ENCODE measurements at regions not wholly inside any gene's neighbourhood (a gene's known extent, or its start where the extent isn't known, plus 50 kb on each side); places are given as distances from the start of the nearest gene placed in this dataset.

GRCh38 chr3:76038949-76039348 is 253.6 kb upstream of the ZNF717 start:
- TF ChIP-seq EZH2phosphoT487 (IDR thresholded peaks at IDR 0.05; ENCODE audit: low read length), result no peak
- no peaks in the 10 kb centered on the region for H3F3A ChIP-seq (ENCODE audit: insufficient read depth, low read length)
- no peaks in the 10 kb centered on the region for H3K27me3 ChIP-seq (replicated peaks; ENCODE audit: insufficient read depth, low read length)
- H3K4me2 ChIP-seq (ENCODE audit: low read depth, low read length), result no peak overlapping the region
- no peak overlapping the region for H3K4me3 ChIP-seq (ENCODE audit: low read length)
- no peaks in the 10 kb centered on the region for H3K36me3 ChIP-seq (replicated peaks; ENCODE audit: insufficient read depth, low read length)
- H3K9ac ChIP-seq (ENCODE audit: low read length), result no peak overlapping the region
- no peaks in the 10 kb centered on the region for H3K79me2 ChIP-seq (ENCODE audit: low read length)
- H4K20me1 ChIP-seq (ENCODE audit: insufficient read depth, low read length), result no peaks in the 10 kb centered on the region
- DNase-seq, result no peak
- H3K4me1 ChIP-seq (ENCODE audit: low read length), result peaks cover 13% of the 10 kb centered on the region; the same call in 1 of the 2 replicates
- H2AFZ ChIP-seq (ENCODE audit: low read length), result no peak overlapping the region
- no peak overlapping the region for H3K27ac ChIP-seq (ENCODE audit: low read length)
- no peaks in the 10 kb centered on the region for H3K9me3 ChIP-seq (replicated peaks; ENCODE audit: insufficient read depth, low read length)
- no peaks in the 10 kb centered on the region for H3K9me2 ChIP-seq (replicated peaks; ENCODE audit: insufficient read depth, low read length)

GRCh38 chr3:76039431-76039830 is 254.1 kb upstream of the ZNF717 start:
- Histone ChIP-seq H3K79me2 (ENCODE audit: low read length) (no peaks in the 10 kb centered on the region), H3K4me1 (ENCODE audit: low read length) (peaks cover 13% of the 10 kb centered on the region; the same call in 1 of the 2 replicates), H3K36me3 (replicated peaks; ENCODE audit: insufficient read depth, low read length) (no peaks in the 10 kb centered on the region), H3K9me3 (replicated peaks; ENCODE audit: insufficient read depth, low read length) (no peaks in the 10 kb centered on the region), H3K4me2 (ENCODE audit: low read depth, low read length) (no peak overlapping the region), H3K27me3 (replicated peaks; ENCODE audit: insufficient read depth, low read length) (no peaks in the 10 kb centered on the region), H3K27ac (ENCODE audit: low read length) (no peak overlapping the region), H3K9me2 (replicated peaks; ENCODE audit: insufficient read depth, low read length) (no peaks in the 10 kb centered on the region), H2AFZ (ENCODE audit: low read length) (no peak overlapping the region), H3K4me3 (ENCODE audit: low read length) (no peak overlapping the region), H4K20me1 (ENCODE audit: insufficient read depth, low read length) (no peaks in the 10 kb centered on the region), H3K9ac (ENCODE audit: low read length) (no peak overlapping the region), H3F3A (ENCODE audit: insufficient read depth, low read length) (no peaks in the 10 kb centered on the region)
- TF ChIP-seq EZH2 (optimal IDR thresholded peaks at IDR 0.05; ENCODE audit: low read depth, low read length), result no peak
- TF ChIP-seq EZH2phosphoT487 (IDR thresholded peaks at IDR 0.05; ENCODE audit: low read length), result no peak
- no peak for DNase-seq

DNA sequence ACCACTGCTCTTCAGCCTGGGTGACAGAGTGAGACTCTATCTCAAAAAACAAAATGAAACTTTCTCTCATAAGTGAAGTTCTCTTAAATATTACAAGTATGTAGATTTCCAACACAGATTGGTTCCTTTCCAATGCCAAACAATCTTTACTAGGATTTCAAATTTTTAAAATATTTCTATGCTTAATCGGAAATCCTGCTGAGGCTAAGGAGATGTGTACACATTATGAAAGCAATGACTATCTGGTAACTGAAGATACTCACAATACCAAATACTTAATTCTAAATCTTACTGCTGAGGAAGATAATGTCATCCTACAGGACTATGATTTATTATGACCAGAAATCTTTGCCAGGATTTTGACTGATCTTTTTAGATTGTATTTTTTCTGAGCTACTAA is 255.6 kb upstream of the ZNF717 start:
- no peaks in the 10 kb centered on the region for H4K20me1 ChIP-seq (ENCODE audit: insufficient read depth, low read length)
- H3K9ac ChIP-seq (ENCODE audit: low read length), result no peak overlapping the region
- H3K4me1 ChIP-seq (ENCODE audit: low read length), result peaks cover 13% of the 10 kb centered on the region; the same call in 1 of the 2 replicates
- H3F3A ChIP-seq (ENCODE audit: insufficient read depth, low read length), result no peaks in the 10 kb centered on the region
- no peaks in the 10 kb centered on the region for H3K27me3 ChIP-seq (replicated peaks; ENCODE audit: insufficient read depth, low read length)
- no peaks in the 10 kb centered on the region for H3K79me2 ChIP-seq (ENCODE audit: low read length)
- no peak for DNase-seq
- no peak overlapping the region for H3K4me3 ChIP-seq (ENCODE audit: low read length)
- no peak overlapping the region for H3K27ac ChIP-seq (ENCODE audit: low read length)
- no peaks in the 10 kb centered on the region for H3K9me2 ChIP-seq (replicated peaks; ENCODE audit: insufficient read depth, low read length)
- no peaks in the 10 kb centered on the region for H3K36me3 ChIP-seq (replicated peaks; ENCODE audit: insufficient read depth, low read length)
- H2AFZ ChIP-seq (ENCODE audit: low read length), result no peak overlapping the region
- TF ChIP-seq, protein P1, sequence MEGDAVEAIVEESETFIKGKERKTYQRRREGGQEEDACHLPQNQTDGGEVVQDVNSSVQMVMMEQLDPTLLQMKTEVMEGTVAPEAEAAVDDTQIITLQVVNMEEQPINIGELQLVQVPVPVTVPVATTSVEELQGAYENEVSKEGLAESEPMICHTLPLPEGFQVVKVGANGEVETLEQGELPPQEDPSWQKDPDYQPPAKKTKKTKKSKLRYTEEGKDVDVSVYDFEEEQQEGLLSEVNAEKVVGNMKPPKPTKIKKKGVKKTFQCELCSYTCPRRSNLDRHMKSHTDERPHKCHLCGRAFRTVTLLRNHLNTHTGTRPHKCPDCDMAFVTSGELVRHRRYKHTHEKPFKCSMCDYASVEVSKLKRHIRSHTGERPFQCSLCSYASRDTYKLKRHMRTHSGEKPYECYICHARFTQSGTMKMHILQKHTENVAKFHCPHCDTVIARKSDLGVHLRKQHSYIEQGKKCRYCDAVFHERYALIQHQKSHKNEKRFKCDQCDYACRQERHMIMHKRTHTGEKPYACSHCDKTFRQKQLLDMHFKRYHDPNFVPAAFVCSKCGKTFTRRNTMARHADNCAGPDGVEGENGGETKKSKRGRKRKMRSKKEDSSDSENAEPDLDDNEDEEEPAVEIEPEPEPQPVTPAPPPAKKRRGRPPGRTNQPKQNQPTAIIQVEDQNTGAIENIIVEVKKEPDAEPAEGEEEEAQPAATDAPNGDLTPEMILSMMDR (IDR thresholded peaks at IDR 0.05; ENCODE audit: low read length), result no peak
- no peak for TF ChIP-seq EZH2 (optimal IDR thresholded peaks at IDR 0.05; ENCODE audit: low read depth, low read length)
- no peak for TF ChIP-seq EZH2phosphoT487 (IDR thresholded peaks at IDR 0.05; ENCODE audit: low read length)
- H3K4me2 ChIP-seq (ENCODE audit: low read depth, low read length), result no peak overlapping the region
- H3K9me3 ChIP-seq (replicated peaks; ENCODE audit: insufficient read depth, low read length), result no peaks in the 10 kb centered on the region

GRCh38 chr3:76043746-76044145 is 258.4 kb upstream of the ZNF717 start:
- Histone ChIP-seq H2AFZ (ENCODE audit: low read length) (no peak overlapping the region), H4K20me1 (ENCODE audit: insufficient read depth, low read length) (no peaks in the 10 kb centered on the region), H3K9me3 (replicated peaks; ENCODE audit: insufficient read depth, low read length) (no peaks in the 10 kb centered on the region), H3K27ac (ENCODE audit: low read length) (no peak overlapping the region), H3K9ac (ENCODE audit: low read length) (no peak overlapping the region), H3K4me2 (ENCODE audit: low read depth, low read length) (no peak overlapping the region), H3K4me1 (ENCODE audit: low read length) (no peaks in the 10 kb centered on the region), H3F3A (ENCODE audit: insufficient read depth, low read length) (no peaks in the 10 kb centered on the region), H3K36me3 (replicated peaks; ENCODE audit: insufficient read depth, low read length) (no peaks in the 10 kb centered on the region), H3K27me3 (replicated peaks; ENCODE audit: insufficient read depth, low read length) (no peaks in the 10 kb centered on the region), H3K79me2 (ENCODE audit: low read length) (no peaks in the 10 kb centered on the region), H3K9me2 (replicated peaks; ENCODE audit: insufficient read depth, low read length) (no peaks in the 10 kb centered on the region), H3K4me3 (ENCODE audit: low read length) (no peak overlapping the region)
- TF ChIP-seq, protein P1 (IDR thresholded peaks at IDR 0.05; ENCODE audit: low read length), result no peak
- TF ChIP-seq EZH2 (optimal IDR thresholded peaks at IDR 0.05; ENCODE audit: low read depth, low read length) (no peak), EZH2phosphoT487 (IDR thresholded peaks at IDR 0.05; ENCODE audit: low read length) (no peak)
- no peak for DNase-seq
